T1000 (cell line): ENCODE measurements at regions not wholly inside any gene's neighbourhood (a gene's known extent, or its start where the extent isn't known, plus 50 kb on each side); places are given as distances from the start of the nearest gene placed in this dataset.
"Not testable (repeated sequence)": the region's sequence is repeated elsewhere in the genome, so short reads cannot be mapped to it uniquely, and the experiment has no call there.

ENCODE experiments used
- DNase-seq: peaks from one replicate; lab custom pipeline; 2025; ENCODE audit warnings: mixed read lengths; lab: John Stamatoyannopoulos, UW

- DNase-seq = no peak
These were observed 1097.3 kb downstream of the SLC16A7 start for GRCh38 chr12:60693019-60693626.

- no peak for DNase-seq
These were observed 1108.5 kb downstream of the SLC16A7 start for GRCh38 chr12:60704171-60704914.

GRCh38 chr12:60710246-60710645 lies 1114.4 kb downstream of the SLC16A7 start:
- no peak for DNase-seq

- no peak for DNase-seq
These were observed 1118.5 kb downstream of the SLC16A7 start for GRCh38 chr12:60714141-60714900.

GRCh38 chr12:60724475-60724874 lies 1128.6 kb downstream of the SLC16A7 start:
- no peak for DNase-seq

GRCh38 chr12:60724984-60725383 lies 1129.2 kb downstream of the SLC16A7 start:
- DNase-seq = no peak

GRCh38 chr12:60752589-60752988 lies 1156.8 kb downstream of the SLC16A7 start:
- no peak for DNase-seq

- DNase-seq = no peak
These were observed 1162.4 kb downstream of the SLC16A7 start for GRCh38 chr12:60758224-60758623.

- no peak for DNase-seq
These were observed 1165.1 kb downstream of the SLC16A7 start for GRCh38 chr12:60760965-60761364.

GRCh38 chr12:60801166-60801565 lies 1205.3 kb downstream of the SLC16A7 start:
- not testable (repeated sequence) for DNase-seq

GRCh38 chr12:60803147-60803546 lies 1207.3 kb downstream of the SLC16A7 start:
- DNase-seq = no peak

GRCh38 chr12:60805364-60805763 lies 1209.5 kb downstream of the SLC16A7 start:
- DNase-seq = no peak

GRCh38 chr12:60819794-60820193 lies 1224.0 kb downstream of the SLC16A7 start:
- no peak for DNase-seq

GRCh38 chr12:60822580-60822979 lies 1226.8 kb downstream of the SLC16A7 start:
- no peak for DNase-seq

GRCh38 chr12:60830381-60830780 lies 1234.6 kb downstream of the SLC16A7 start:
- no peak for DNase-seq

- no peak for DNase-seq
These were observed 1236.5 kb downstream of the SLC16A7 start for GRCh38 chr12:60832290-60832689.

- no peak for DNase-seq
These were observed 1238.5 kb downstream of the SLC16A7 start for GRCh38 chr12:60834372-60834771.

- DNase-seq = no peak
These were observed 1239.0 kb downstream of the SLC16A7 start for GRCh38 chr12:60834806-60835205.

GRCh38 chr12:60836651-60837050 lies 1240.8 kb downstream of the SLC16A7 start:
- DNase-seq = no peak

- DNase-seq = no peak
These were observed 1246.4 kb downstream of the SLC16A7 start for GRCh38 chr12:60842181-60842580.

GRCh38 chr12:60844101-60844500 lies 1248.3 kb downstream of the SLC16A7 start:
- no peak for DNase-seq

GRCh38 chr12:60844875-60845274 lies 1249.0 kb downstream of the SLC16A7 start:
- DNase-seq = no peak

GRCh38 chr12:60845696-60846095 lies 1249.9 kb downstream of the SLC16A7 start:
- no peak for DNase-seq
